Ovary (tissue), 7 donors: ENCODE measurements at regions not wholly inside any gene's neighbourhood (a gene's known extent, or its start where the extent isn't known, plus 50 kb on each side); places are given as distances from the start of the nearest gene placed in this dataset.

Experiments used
- DNase-seq, 5 donors: peaks; one replicate each; pipeline ENCODE4 v3.0.0-alpha.2; 2019 to 2020
- H3K27ac ChIP-seq, 2 donors: fragments of 200-600 bp; one replicate each; pipeline versions ENCODE4 v1.5.1 to v1.8.0; 2019 to 2022
- H3K27me3 ChIP-seq: fragments of 200-600 bp; one replicate; pipeline ENCODE4 v1.8.0; 2022
- H3K36me3 ChIP-seq: fragments of 200-600 bp; sonication (generic); one replicate; pipeline ENCODE4 v1.5.1; 2019
- H3K4me1 ChIP-seq: one replicate; pipeline ENCODE4 v1.8.1; 2013; ENCODE audit warnings: mild to moderate bottlenecking, moderate library complexity; ENCODE audit not compliant: insufficient read depth
- H3K4me3 ChIP-seq: fragments of 200-600 bp; sonication (generic); one replicate; pipeline ENCODE4 v1.5.1; 2017
- H3K9me3 ChIP-seq, 2 donors: fragments of 200-600 bp in 1 of 2; sonication (generic) in 1 of 2; one replicate each; pipeline versions ENCODE4 v1.5.1 to v1.8.1; 2013 to 2019; ENCODE audit warnings: mild to moderate bottlenecking in 1 of 2, moderate library complexity in 1 of 2
- EP300 ChIP-seq: sonication (generic); formaldehyde crosslinking; IDR thresholded peaks from one replicate; pipeline ENCODE4 v1.6.1; 2017; ENCODE audit warnings: antibody characterized with exemption
- POLR2A ChIP-seq: fragments of 450-650 bp; IDR thresholded peaks from one replicate; pipeline ENCODE4 v1.6.1; 2017; ENCODE audit warnings: antibody characterized with exemption, mild to moderate bottlenecking, moderate library complexity
- WGBS, 3 donors: extraction: QIAGEN DNeasy Blood & Tissue Kit in 1 of 3; methylation state at CpG; one replicate each; pipeline versions ENCODE4 v1.1.5 to v1.1.7; 2013 to 2017; 5-methylcytosine and 5-hydroxymethylcytosine counted together
- intact Hi-C, 4 donors: fragments of 100-400 bp; cut with DNase I; formaldehyde crosslinking; loops; one replicate each; pipeline versions ENCODE4 v1.11.0 to v1.15.1; 2022 to 2023
- TF ChIP-seq, protein P1 (sequence below), 3 donors: fragments of 450-650 bp in 2 of 3; fragments of 200-600 bp in 1 of 3; IDR thresholded peaks; one replicate each; pipeline versions ENCODE4 v1.5.1 to v1.8.0; 2016 to 2022; ENCODE audit warnings: antibody characterized with exemption in 3 of 3, mild to moderate bottlenecking in 1 of 3
- donor health status: DM: no; HTN: no; CAD: no; lungs with moderate emphysema.
- donor health status: DM: no; HTN: no; CAD: no.
- donor health status: Bipolar disorder and iron deficiency.
- donor health status: DM: no; HTN: no; CAD: no.
- donor health status: DM: yes; HTN: yes; CAD: no.

GRCh38 chr4:31575504-31575903, 855.3 kb downstream of the PCDH7 start:
- Histone ChIP-seq H3K4me3 (no peak overlapping the region), H3K9me3 (no peaks in the 10 kb centered on the region), H3K36me3 (no peaks in the 10 kb centered on the region), H3K27me3 (no peaks in the 10 kb centered on the region), H3K4me1 (no peaks in the 10 kb centered on the region), H3K27ac (no peak overlapping the region)
- no peak for DNase-seq
- intact Hi-C loops, result no loop called here
- 88 to 99% (median 95%) methylated on average over 2 of the region's 2 CpGs for WGBS, 3 donors
- TF ChIP-seq, protein P1, sequence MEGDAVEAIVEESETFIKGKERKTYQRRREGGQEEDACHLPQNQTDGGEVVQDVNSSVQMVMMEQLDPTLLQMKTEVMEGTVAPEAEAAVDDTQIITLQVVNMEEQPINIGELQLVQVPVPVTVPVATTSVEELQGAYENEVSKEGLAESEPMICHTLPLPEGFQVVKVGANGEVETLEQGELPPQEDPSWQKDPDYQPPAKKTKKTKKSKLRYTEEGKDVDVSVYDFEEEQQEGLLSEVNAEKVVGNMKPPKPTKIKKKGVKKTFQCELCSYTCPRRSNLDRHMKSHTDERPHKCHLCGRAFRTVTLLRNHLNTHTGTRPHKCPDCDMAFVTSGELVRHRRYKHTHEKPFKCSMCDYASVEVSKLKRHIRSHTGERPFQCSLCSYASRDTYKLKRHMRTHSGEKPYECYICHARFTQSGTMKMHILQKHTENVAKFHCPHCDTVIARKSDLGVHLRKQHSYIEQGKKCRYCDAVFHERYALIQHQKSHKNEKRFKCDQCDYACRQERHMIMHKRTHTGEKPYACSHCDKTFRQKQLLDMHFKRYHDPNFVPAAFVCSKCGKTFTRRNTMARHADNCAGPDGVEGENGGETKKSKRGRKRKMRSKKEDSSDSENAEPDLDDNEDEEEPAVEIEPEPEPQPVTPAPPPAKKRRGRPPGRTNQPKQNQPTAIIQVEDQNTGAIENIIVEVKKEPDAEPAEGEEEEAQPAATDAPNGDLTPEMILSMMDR (IDR thresholded peaks at IDR 0.05), result no peak
- no peak for TF ChIP-seq EP300
- no peak for TF ChIP-seq POLR2A

DNA sequence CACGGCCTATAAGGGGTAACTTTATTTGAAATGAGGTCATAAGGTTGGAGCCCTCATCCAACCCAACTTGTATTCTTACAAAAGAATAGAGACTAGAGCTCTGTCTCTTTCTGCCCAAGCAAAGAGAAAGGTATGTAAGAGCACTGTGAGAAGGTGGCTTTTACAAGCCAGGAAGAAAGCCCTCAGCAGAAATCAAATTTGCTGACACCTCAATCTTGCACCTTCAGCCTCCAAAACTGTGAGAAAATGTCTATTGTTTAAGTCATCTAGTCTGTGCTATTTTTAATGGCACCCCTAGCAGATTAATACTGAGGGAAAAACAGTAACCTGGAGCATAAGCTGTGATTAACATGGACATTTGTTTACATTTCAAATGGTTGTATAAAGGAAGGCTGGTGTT, 860.7 kb downstream of the PCDH7 start:
- TF ChIP-seq POLR2A (no peak), EP300 (no peak)
- TF ChIP-seq, protein P1 (IDR thresholded peaks at IDR 0.05), result no peak
- no peak for DNase-seq
- Histone ChIP-seq H3K36me3 (no peaks in the 10 kb centered on the region), H3K27me3 (no peaks in the 10 kb centered on the region), H3K27ac (no peak overlapping the region), H3K4me3 (no peak overlapping the region), H3K9me3 (no peaks in the 10 kb centered on the region), H3K4me1 (no peaks in the 10 kb centered on the region)
- WGBS, 3 donors, result 69 to 95% (median 89%) methylated on average over 1 of the region's 1 CpG
- intact Hi-C loops, result no loop called here

GRCh38 chr4:31585503-31585902, 865.3 kb downstream of the PCDH7 start:
- Histone ChIP-seq H3K9me3 (no peaks in the 10 kb centered on the region), H3K4me1 (no peaks in the 10 kb centered on the region), H3K4me3 (no peak overlapping the region), H3K27ac (no peak overlapping the region), H3K36me3 (no peaks in the 10 kb centered on the region), H3K27me3 (no peaks in the 10 kb centered on the region)
- intact Hi-C loops, result no loop called here
- no peak for DNase-seq
- TF ChIP-seq, protein P1 (IDR thresholded peaks at IDR 0.05), result no peak
- TF ChIP-seq EP300 (no peak), POLR2A (no peak)
- 12 to 38% (median 13%) methylated on average over 2 of the region's 2 CpGs for WGBS, 3 donors

DNA sequence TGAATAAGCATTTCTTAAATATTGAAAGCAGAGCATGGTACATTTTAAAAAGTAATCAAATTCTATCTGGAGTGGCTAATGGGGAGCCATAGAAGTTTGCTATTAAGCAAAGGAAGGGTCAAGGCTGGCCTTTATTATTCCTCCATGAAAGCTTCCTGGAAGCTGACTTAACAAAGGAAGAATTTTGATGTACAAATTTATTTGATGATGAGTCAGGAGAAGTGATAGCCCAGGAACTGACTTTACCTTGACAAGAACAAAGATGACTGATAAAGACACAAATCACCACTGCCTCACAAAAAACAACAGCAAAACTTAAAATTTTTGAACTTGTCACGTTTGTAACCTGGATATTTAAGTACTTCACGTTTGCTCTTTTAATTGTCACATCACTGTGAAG, 872.1 kb downstream of the PCDH7 start:
- TF ChIP-seq POLR2A, result no peak
- TF ChIP-seq, protein P1 (IDR thresholded peaks at IDR 0.05), result no peak
- TF ChIP-seq EP300, result no peak
- H3K4me1 ChIP-seq, result no peaks in the 10 kb centered on the region
- H3K36me3 ChIP-seq, result no peaks in the 10 kb centered on the region
- no peak overlapping the region for H3K4me3 ChIP-seq
- 22 to 57% (median 27%) methylated on average over 2 of the region's 2 CpGs for WGBS, 3 donors
- no peaks in the 10 kb centered on the region for H3K27me3 ChIP-seq
- H3K27ac ChIP-seq, result no peak overlapping the region
- intact Hi-C loops, result no loop called here
- H3K9me3 ChIP-seq, result no peaks in the 10 kb centered on the region
- DNase-seq, result no peak

DNA sequence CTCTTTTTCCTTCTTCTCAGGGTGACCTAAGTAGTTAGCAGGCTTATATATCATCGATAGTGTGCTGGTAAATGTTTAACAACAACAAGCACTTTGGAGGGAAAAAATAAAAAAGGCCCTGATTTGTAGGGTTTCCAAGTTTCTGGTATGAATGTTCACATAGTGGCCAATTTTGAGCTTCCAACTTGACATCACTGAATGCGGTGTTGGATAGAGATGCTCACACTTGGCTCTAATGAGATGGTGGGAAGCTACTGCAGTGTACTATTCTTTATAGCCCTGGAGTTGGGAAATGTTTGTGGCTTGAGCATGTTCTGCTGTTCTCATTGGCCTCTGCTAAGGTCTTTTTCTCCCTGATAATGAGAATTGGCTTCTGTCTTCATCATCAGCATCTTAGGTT, 875.3 kb downstream of the PCDH7 start:
- no peaks in the 10 kb centered on the region for H3K4me1 ChIP-seq
- intact Hi-C loops, result no loop called here
- no peak overlapping the region for H3K4me3 ChIP-seq
- TF ChIP-seq, protein P1 (IDR thresholded peaks at IDR 0.05), result no peak
- TF ChIP-seq POLR2A, result no peak
- TF ChIP-seq EP300, result no peak
- H3K9me3 ChIP-seq, result no peaks in the 10 kb centered on the region
- WGBS, 3 donors, result 72 to 86% (median 74%) methylated on average over 2 of the region's 2 CpGs
- H3K27ac ChIP-seq, result no peak overlapping the region
- no peak for DNase-seq
- no peaks in the 10 kb centered on the region for H3K27me3 ChIP-seq
- no peaks in the 10 kb centered on the region for H3K36me3 ChIP-seq
